ENCODE measurements at regions not wholly inside any gene's neighbourhood (a gene's known extent, or its start where the extent isn't known, plus 50 kb on each side); places are given as distances from the start of the nearest gene placed in this dataset.

GRCh38 chr10:14439451-14440259 is 108.9 kb upstream of the FRMD4A start:
- no peak for TF ChIP-seq CTCF (IDR thresholded peaks at IDR 0.05)
- TF ChIP-seq POLR2A (IDR thresholded peaks at IDR 0.05), result no peak
- ATAC-seq, result peak; percentile 24

GRCh38 chr10:14438576-14438975 is 107.9 kb upstream of the FRMD4A start:
- 85 to 91% methylated on average over 7 of the region's 7 CpGs for WGBS, 2 donors
- peaks cover 7% of the 10 kb centered on the region for H3K4me1 ChIP-seq
- ATAC-seq, result no peak

More at GRCh38 chr10:14439451-14440259, 108.9 kb upstream of the FRMD4A start:
- H3K9me3 ChIP-seq, result no peaks in the 10 kb centered on the region
- no peak overlapping the region for H3K27ac ChIP-seq
- no peak for DNase-seq
- H3K36me3 ChIP-seq (replicated peaks in 1 of 2; ENCODE audit: insufficient read depth in 1 of 2, low read depth in 2 of 2), result no peaks in the 10 kb centered on the region
- no peaks in the 10 kb centered on the region for H3K27me3 ChIP-seq
- 60 to 68% methylated on average over 8 of the region's 8 CpGs for WGBS, 2 donors
- no peak overlapping the region for H3K4me3 ChIP-seq
- peaks cover 7% of the 10 kb centered on the region for H3K4me1 ChIP-seq
- intact Hi-C loops (cut with DNase I), result no loop called here

GRCh38 chr10:14438057-14438456 is 107.3 kb upstream of the FRMD4A start:
- Histone ChIP-seq H3K27ac (no peak overlapping the region), H3K36me3 (replicated peaks in 1 of 2; ENCODE audit: insufficient read depth in 1 of 2, low read depth in 2 of 2) (no peaks in the 10 kb centered on the region), H3K4me3 (no peak overlapping the region), H3K27me3 (no peaks in the 10 kb centered on the region), H3K4me1 (peaks cover 7% of the 10 kb centered on the region), H3K9me3 (no peaks in the 10 kb centered on the region)
- DNase-seq, result no peak
- no peak for TF ChIP-seq POLR2A (IDR thresholded peaks at IDR 0.05)
- TF ChIP-seq CTCF (IDR thresholded peaks at IDR 0.05), result no peak
- intact Hi-C loops (cut with DNase I), result no loop called here
- no peak for ATAC-seq
- 0 to 4% methylated on average over 1 of the region's 1 CpG for WGBS, 2 donors

More at GRCh38 chr10:14438576-14438975, 107.9 kb upstream of the FRMD4A start:
- intact Hi-C loops (cut with DNase I), result no loop called here
- no peak overlapping the region for H3K4me3 ChIP-seq
- H3K36me3 ChIP-seq (replicated peaks in 1 of 2; ENCODE audit: insufficient read depth in 1 of 2, low read depth in 2 of 2), result no peaks in the 10 kb centered on the region
- TF ChIP-seq CTCF (IDR thresholded peaks at IDR 0.05) (no peak), POLR2A (IDR thresholded peaks at IDR 0.05) (no peak)
- H3K9me3 ChIP-seq, result no peaks in the 10 kb centered on the region
- H3K27me3 ChIP-seq, result no peaks in the 10 kb centered on the region
- no peak overlapping the region for H3K27ac ChIP-seq
- DNase-seq, result no peak

- intact Hi-C loops (cut with DNase I), result no loop called here
These were observed 105.4 kb upstream of the FRMD4A start for GRCh38 chr10:14435976-14436632.

More at GRCh38 chr10:14435976-14436632, 105.4 kb upstream of the FRMD4A start:
- Histone ChIP-seq H3K36me3 (replicated peaks in 1 of 2; ENCODE audit: insufficient read depth in 1 of 2, low read depth in 2 of 2) (no peaks in the 10 kb centered on the region), H3K4me3 (no peak overlapping the region), H3K4me1 (peaks cover 17% of the 10 kb centered on the region), H3K27ac (no peak overlapping the region), H3K27me3 (no peaks in the 10 kb centered on the region), H3K9me3 (no peaks in the 10 kb centered on the region)
- 87 to 89% methylated on average over 7 of the region's 7 CpGs for WGBS, 2 donors
- ATAC-seq (no peak), DNase-seq (no peak)
- TF ChIP-seq POLR2A (IDR thresholded peaks at IDR 0.05) (no peak), CTCF (IDR thresholded peaks at IDR 0.05) (no peak)

Measured in body of pancreas (tissue), 4 donors.